Esophagus muscularis mucosa (tissue), 4 donors: ENCODE measurements at regions not wholly inside any gene's neighbourhood (a gene's known extent, or its start where the extent isn't known, plus 50 kb on each side); places are given as distances from the start of the nearest gene placed in this dataset.

Experiments used
- DNase-seq: peaks from one replicate; pipeline ENCODE4 v3.0.0-alpha.2; 2017; ENCODE audit errors: extremely low spot score
- H3K27ac ChIP-seq, 4 donors: fragments of 200-600 bp; sonication (generic); replicated peaks in 1 of 4; 1 replicate in 3 of 4; 2 replicates in 1 of 4; pipeline ENCODE4 v1.5.1; 2016 to 2019; ENCODE audit warnings: mild to moderate bottlenecking in 1 of 4
- H3K27me3 ChIP-seq, 4 donors: fragments of 200-600 bp; sonication (generic); one replicate each; pipeline versions ENCODE4 v1.5.1 to v1.6.0; 2016 to 2019
- H3K36me3 ChIP-seq, 4 donors: fragments of 200-600 bp; sonication (generic); one replicate each; pipeline ENCODE4 v1.5.1; 2016 to 2019
- H3K4me1 ChIP-seq, 4 donors: fragments of 200-600 bp; sonication (generic); one replicate each; pipeline ENCODE4 v1.5.1; 2016 to 2019
- H3K4me3 ChIP-seq, 4 donors: fragments of 200-600 bp; sonication (generic); 1 replicate in 2 of 4; 2 replicates in 2 of 4; pipeline ENCODE4 v1.5.1; 2016 to 2019; ENCODE audit warnings: mild to moderate bottlenecking in 4 of 4, moderate library complexity in 1 of 4
- H3K9me3 ChIP-seq, 4 donors: fragments of 200-600 bp; sonication (generic); 1 replicate in 3 of 4; 2 replicates in 1 of 4; pipeline ENCODE4 v1.5.1; 2016 to 2019
- CTCF ChIP-seq, 3 experiments: fragments of 200-600 bp in 2 of 3; fragments of 450-650 bp in 1 of 3; sonication (generic) in 2 of 3; IDR thresholded peaks; one replicate each; pipeline ENCODE4 v1.5.1; 2017 to 2019; ENCODE audit warnings: antibody characterized with exemption in 3 of 3, mild to moderate bottlenecking in 2 of 3, moderate library complexity in 1 of 3
- EP300 ChIP-seq: sonication (generic); formaldehyde crosslinking; IDR thresholded peaks from one replicate; pipeline ENCODE4 v1.6.1; 2017; ENCODE audit warnings: antibody characterized with exemption
- POLR2A ChIP-seq: fragments of 450-650 bp; IDR thresholded peaks from one replicate; pipeline ENCODE4 v1.6.1; 2017; ENCODE audit warnings: antibody characterized with exemption, moderate library complexity, mild to moderate bottlenecking, low read depth
- POLR2AphosphoS5 ChIP-seq, 2 donors: sonication (generic); formaldehyde crosslinking; IDR thresholded peaks; one replicate each; pipeline ENCODE4 v1.6.1; 2017; ENCODE audit warnings: antibody characterized with exemption in 2 of 2
- WGBS: methylation state at CpG from one replicate; pipeline ENCODE4 v1.1.5; 2018; 5-methylcytosine and 5-hydroxymethylcytosine counted together
- intact Hi-C: fragments of 100-400 bp; cut with DNase I; formaldehyde crosslinking; loops from one replicate; pipeline ENCODE4 v1.15.1; 2023

GRCh38 chr2:123723706-123724105 lies 301.4 kb upstream of the CNTNAP5 start:
- Histone ChIP-seq H3K9me3 (no peaks in the 10 kb centered on the region), H3K4me1 (no peaks in the 10 kb centered on the region), H3K27ac (no peak overlapping the region), H3K27me3 (no peaks in the 10 kb centered on the region), H3K4me3 (no peak overlapping the region), H3K36me3 (no peaks in the 10 kb centered on the region)
- WGBS, result 75% methylated on average over 2 of the region's 2 CpGs
- intact Hi-C loops, result no loop called here
- DNase-seq, result no peak
- TF ChIP-seq EP300 (no peak), POLR2AphosphoS5 (IDR thresholded peaks at IDR 0.05) (no peak), POLR2A (no peak)

GRCh38 chr2:123732563-123732962 lies 292.5 kb upstream of the CNTNAP5 start:
- no peak overlapping the region for H3K4me3 ChIP-seq
- no peaks in the 10 kb centered on the region for H3K36me3 ChIP-seq
- H3K4me1 ChIP-seq, result no peaks in the 10 kb centered on the region
- H3K27me3 ChIP-seq, result no peaks in the 10 kb centered on the region
- no peak for DNase-seq
- TF ChIP-seq EP300 (no peak), POLR2AphosphoS5 (IDR thresholded peaks at IDR 0.05) (no peak), CTCF (IDR thresholded peaks at IDR 0.05) (no peak), POLR2A (no peak)
- no peaks in the 10 kb centered on the region for H3K9me3 ChIP-seq
- intact Hi-C loops, result no loop called here
- no peak overlapping the region for H3K27ac ChIP-seq

- H3K27me3 ChIP-seq, result no peaks in the 10 kb centered on the region
- intact Hi-C loops, result no loop called here
- H3K36me3 ChIP-seq, result no peaks in the 10 kb centered on the region
- no peak overlapping the region for H3K27ac ChIP-seq
- no peak overlapping the region for H3K4me3 ChIP-seq
- no peak for TF ChIP-seq POLR2A
- TF ChIP-seq CTCF (IDR thresholded peaks at IDR 0.05), result no peak
- no peak for TF ChIP-seq POLR2AphosphoS5 (IDR thresholded peaks at IDR 0.05)
- no peak for TF ChIP-seq EP300
- no peaks in the 10 kb centered on the region for H3K9me3 ChIP-seq
- peaks cover 0 to 3% (median 0%) of the 10 kb centered on the region in 4 donors for H3K4me1 ChIP-seq
- no peak for DNase-seq
Observed at GRCh38 chr2:123737371-123737770, 287.7 kb upstream of the CNTNAP5 start.

- H3K9me3 ChIP-seq, result no peaks in the 10 kb centered on the region
- no peak overlapping the region for H3K4me3 ChIP-seq
- TF ChIP-seq POLR2AphosphoS5 (IDR thresholded peaks at IDR 0.05), result no peak
- TF ChIP-seq POLR2A, result no peak
- TF ChIP-seq EP300, result no peak
- TF ChIP-seq CTCF (IDR thresholded peaks at IDR 0.05), result no peak
- H3K27me3 ChIP-seq, result no peaks in the 10 kb centered on the region
- 30% methylated on average over 1 of the region's 1 CpG for WGBS
- intact Hi-C loops, result no loop called here
- H3K4me1 ChIP-seq, result peaks cover 0 to 3% (median 0%) of the 10 kb centered on the region in 4 donors
- DNase-seq, result no peak
- H3K27ac ChIP-seq, result no peak overlapping the region
- H3K36me3 ChIP-seq, result no peaks in the 10 kb centered on the region
Observed at GRCh38 chr2:123738643-123739042, 286.4 kb upstream of the CNTNAP5 start.

- intact Hi-C loops, result no loop called here
- no peak for TF ChIP-seq CTCF (IDR thresholded peaks at IDR 0.05)
- TF ChIP-seq POLR2AphosphoS5 (IDR thresholded peaks at IDR 0.05), result no peak
- no peak for TF ChIP-seq EP300
- TF ChIP-seq POLR2A, result no peak
- WGBS, result 69% methylated on average over 1 of the region's 1 CpG
Observed at GRCh38 chr2:123746006-123746405, 279.1 kb upstream of the CNTNAP5 start.

More at GRCh38 chr2:123746006-123746405, 279.1 kb upstream of the CNTNAP5 start:
- H3K36me3 ChIP-seq, result no peaks in the 10 kb centered on the region
- no peak for DNase-seq
- H3K4me3 ChIP-seq, result no peak overlapping the region
- no peaks in the 10 kb centered on the region for H3K9me3 ChIP-seq
- H3K27me3 ChIP-seq, result no peaks in the 10 kb centered on the region
- H3K27ac ChIP-seq, result no peak overlapping the region
- peaks cover 0 to 8% (median 0%) of the 10 kb centered on the region in 4 donors for H3K4me1 ChIP-seq
